ENCODE measurements at regions not wholly inside any gene's neighbourhood (a gene's known extent, or its start where the extent isn't known, plus 50 kb on each side); places are given as distances from the start of the nearest gene placed in this dataset.

GRCh38 chr20:22890594-22891300 lies 144.4 kb upstream of the SSTR4 start:
- no peaks in the 10 kb centered on the region for H3K4me1 ChIP-seq (ENCODE audit: insufficient read depth, low read length)
- ChIA-PET POLR2A (no interaction called here), CTCF (ENCODE audit: low intra/inter-chr PET ratio, low total read pairs) (no interaction called here)
- intact Hi-C loops (cut with micrococcal nuclease; ENCODE audit: unreplicated experiment) (no loop called here), in situ Hi-C loops (cut with HindIII; ENCODE audit: extremely low pct_ligation_motif_present, low pct_unique_long_range_greater_than_20kb) (no loop called here)
- ATAC-seq (no peak), DNase-seq (ENCODE audit: low spot score) (no peak), FAIRE-seq (no peak)
- BruUV-seq (replicated peaks), result no TSS peak
- H4K20me1 ChIP-seq (ENCODE audit: insufficient read depth, low read length), result no peaks in the 10 kb centered on the region
- H3K27me3 ChIP-seq (ENCODE audit: control insufficient read depth in 1 of 2, insufficient read depth in 2 of 2, low read length in 2 of 2), result peaks cover 0 to 6% of the 10 kb centered on the region in 2 experiments; a peak in 1 of 5 replicates
- no peak overlapping the region for H3K27ac ChIP-seq (ENCODE audit: extremely low read length, insufficient read depth, low read length)
- no peak overlapping the region for H3K4me2 ChIP-seq (ENCODE audit: low read depth, low read length)
- 17% methylated on average over 5 of the region's 5 CpGs for WGBS (ENCODE audit: low lambda C conversion rate)
- no peaks in the 10 kb centered on the region for H3K36me3 ChIP-seq (replicated peaks in 1 of 2; ENCODE audit: control insufficient read depth in 1 of 2, insufficient read depth in 2 of 2, low read length in 2 of 2)
- H3K79me2 ChIP-seq (ENCODE audit: insufficient read depth, low read length), result no peaks in the 10 kb centered on the region
- no peak overlapping the region for H2AFZ ChIP-seq (ENCODE audit: low read length)
- no peak overlapping the region for H3K9ac ChIP-seq (ENCODE audit: insufficient read depth, low read depth, low read length)
- no peak for TF ChIP-seq ARID5B (CRISPR knock-in tag; IDR thresholded peaks at IDR 0.05)
- TF ChIP-seq HBP1 (CRISPR knock-in tag; IDR thresholded peaks at IDR 0.05; ENCODE audit: low read depth), result no peak
- no peak for TF ChIP-seq MYNN (CRISPR knock-in tag; IDR thresholded peaks at IDR 0.05; ENCODE audit: low read depth)
- no peaks in the 10 kb centered on the region for H3K9me3 ChIP-seq (ENCODE audit: low read length)
- no peak overlapping the region for H3K4me3 ChIP-seq (replicated peaks in 1 of 3; ENCODE audit: insufficient read depth in 1 of 3, low read depth in 2 of 3, low read length in 3 of 3)

Data from HepG2 (cell line).